H9 (cell line): ENCODE measurements at regions not wholly inside any gene's neighbourhood (a gene's known extent, or its start where the extent isn't known, plus 50 kb on each side); places are given as distances from the start of the nearest gene placed in this dataset.

Source experiments
- DNase-seq: peaks from one replicate; pipeline ENCODE4 v3.0.0-alpha.2; 2017
- H2AFZ ChIP-seq: one replicate; pipeline ENCODE4 v1.6.1; 2013; ENCODE audit warnings: mild to moderate bottlenecking, low read length, control low read depth, moderate library complexity
- H2AK5ac ChIP-seq: 2 replicates; pipeline ENCODE4 v1.6.1; 2013; ENCODE audit warnings: low read length, control low read depth, mixed read lengths; ENCODE audit not compliant: insufficient read length
- H2BK120ac ChIP-seq: one replicate; pipeline ENCODE4 v1.6.1; 2013; ENCODE audit warnings: low read depth, mild to moderate bottlenecking, low read length, control low read depth, inconsistent platforms; ENCODE audit not compliant: poor library complexity, severe bottlenecking
- H2BK12ac ChIP-seq: 2 replicates; pipeline ENCODE4 v1.6.1; 2013; ENCODE audit warnings: low read length, control low read depth, mixed read lengths, low read depth; ENCODE audit not compliant: insufficient read length
- H2BK15ac ChIP-seq: 2 replicates; pipeline ENCODE4 v1.6.1; 2013; ENCODE audit warnings: low read depth, low read length, control low read depth
- H2BK20ac ChIP-seq: one replicate; pipeline ENCODE4 v1.6.1; 2013; ENCODE audit warnings: low read depth, mild to moderate bottlenecking, low read length, control low read depth, inconsistent platforms; ENCODE audit not compliant: poor library complexity, severe bottlenecking
- H2BK5ac ChIP-seq: 2 replicates; pipeline ENCODE4 v1.6.1; 2013; ENCODE audit warnings: low read length, control low read depth, mixed read lengths; ENCODE audit not compliant: insufficient read length
- H3K14ac ChIP-seq: 2 replicates; pipeline ENCODE4 v1.6.1; 2013; ENCODE audit warnings: low read length, control low read depth; ENCODE audit not compliant: insufficient read depth
- H3K18ac ChIP-seq: 2 replicates; pipeline ENCODE4 v1.6.1; 2013; ENCODE audit warnings: low read depth, mild to moderate bottlenecking, mixed read lengths, low read length, control low read depth; ENCODE audit not compliant: insufficient read length
- H3K23ac ChIP-seq: 2 replicates; pipeline ENCODE4 v1.6.1; 2013; ENCODE audit warnings: low read length, control low read depth, mixed read lengths, low read depth; ENCODE audit not compliant: insufficient read length
- H3K23me2 ChIP-seq: 2 replicates; pipeline ENCODE4 v1.6.1; 2013; ENCODE audit warnings: low read depth, mild to moderate bottlenecking, mixed read lengths, low read length, control low read depth; ENCODE audit not compliant: insufficient read length, poor library complexity, severe bottlenecking
- H3K27ac ChIP-seq: 2 replicates; pipeline ENCODE4 v1.5.1; 2013; ENCODE audit warnings: low read length, control low read depth, mixed read lengths, low read depth; ENCODE audit not compliant: insufficient read length
- H3K27me3 ChIP-seq: 2 replicates; pipeline ENCODE4 v1.6.1; 2013; ENCODE audit warnings: low read length, control low read depth, inconsistent platforms; ENCODE audit not compliant: insufficient read depth
- H3K4ac ChIP-seq: 2 replicates; pipeline ENCODE4 v1.6.1; 2013; ENCODE audit warnings: low read depth, mild to moderate bottlenecking, control low read depth, inconsistent platforms, low read length, moderate library complexity
- H3K4me1 ChIP-seq: 2 replicates; pipeline ENCODE4 v1.6.1; 2013; ENCODE audit warnings: low read length, control low read depth, inconsistent platforms; ENCODE audit not compliant: insufficient read depth
- H3K4me2 ChIP-seq: 2 replicates; pipeline ENCODE4 v1.6.1; 2013; ENCODE audit warnings: low read length, control low read depth, mixed read lengths; ENCODE audit not compliant: insufficient read length, insufficient read depth
- H3K56ac ChIP-seq: 2 replicates; pipeline ENCODE4 v1.6.1; 2013; ENCODE audit warnings: low read depth, mild to moderate bottlenecking, mixed read lengths, low read length, control low read depth; ENCODE audit not compliant: insufficient read length
- H3K79me1 ChIP-seq: 2 replicates; pipeline ENCODE4 v1.6.1; 2013; ENCODE audit warnings: low read depth, mild to moderate bottlenecking, moderate library complexity, low read length, control low read depth, inconsistent platforms; ENCODE audit not compliant: insufficient read depth, poor library complexity, severe bottlenecking
- H3K79me2 ChIP-seq: 2 replicates; pipeline ENCODE4 v1.6.1; 2013; ENCODE audit warnings: low read length, control low read depth, inconsistent platforms; ENCODE audit not compliant: insufficient read depth
- H3K9ac ChIP-seq: 2 replicates; pipeline ENCODE4 v1.6.1; 2013; ENCODE audit warnings: low read length, control low read depth, mixed read lengths; ENCODE audit not compliant: insufficient read length; ENCODE audit errors: extremely low read depth
- H3K9me3 ChIP-seq: one replicate; pipeline ENCODE4 v1.6.1; 2013; ENCODE audit warnings: low read depth, low read length, inconsistent platforms; ENCODE audit not compliant: control insufficient read depth
- H3T11ph ChIP-seq: one replicate; pipeline ENCODE4 v1.6.1; 2013; ENCODE audit warnings: mild to moderate bottlenecking, low read length, control low read depth, inconsistent platforms
- H4K20me1 ChIP-seq: one replicate; pipeline ENCODE4 v1.6.1; 2013; ENCODE audit not compliant: control insufficient read depth, insufficient read length, insufficient read depth
- H4K5ac ChIP-seq: 2 replicates; pipeline ENCODE4 v1.6.1; 2013; ENCODE audit warnings: low read depth, mild to moderate bottlenecking, mixed read lengths, low read length, control low read depth; ENCODE audit not compliant: insufficient read length
- H4K8ac ChIP-seq: replicated peaks from 2 replicates; pipeline ENCODE4 v1.6.1; 2013; ENCODE audit warnings: low read length, control low read depth, mixed read lengths, low read depth; ENCODE audit not compliant: insufficient read length
- H4K91ac ChIP-seq: 2 replicates; pipeline ENCODE4 v1.6.1; 2013; ENCODE audit warnings: low read depth, mild to moderate bottlenecking, moderate library complexity, mixed read lengths, low read length, control low read depth; ENCODE audit not compliant: insufficient read length
- H3K27ac Mint-ChIP-seq, 3 experiments: 2 replicates in 2 of 3; 3 replicates in 1 of 3; pipeline ENCODE4 v1.8.0; 2020 to 2021; ENCODE audit warnings: mixed read lengths in 3 of 3, mild to moderate bottlenecking in 1 of 3, moderate library complexity in 1 of 3
- H3K27me3 Mint-ChIP-seq: 2 replicates; pipeline ENCODE4 v1.8.0; 2021; ENCODE audit warnings: low read depth, mild to moderate bottlenecking, moderate library complexity, mixed read lengths
- H3K36me3 Mint-ChIP-seq, 3 experiments: 2 replicates in 2 of 3; 3 replicates in 1 of 3; pipeline ENCODE4 v1.8.0; 2020 to 2021; ENCODE audit warnings: low read depth in 3 of 3, mixed read lengths in 3 of 3; ENCODE audit not compliant: insufficient read depth in 1 of 3
- H3K4me1 Mint-ChIP-seq, 2 experiments: 2 replicates each; pipeline ENCODE4 v1.8.0; 2020; ENCODE audit warnings: mixed read lengths in 2 of 2
- H3K4me3 Mint-ChIP-seq, 2 experiments: 2 replicates in 1 of 2; 3 replicates in 1 of 2; pipeline ENCODE4 v1.8.0; 2020 to 2021; ENCODE audit warnings: mild to moderate bottlenecking in 2 of 2, mixed read lengths in 2 of 2, moderate library complexity in 1 of 2
- H3K9me3 Mint-ChIP-seq, 2 experiments: 2 replicates in 1 of 2; 3 replicates in 1 of 2; pipeline ENCODE4 v1.8.0; 2020; ENCODE audit warnings: mild to moderate bottlenecking in 2 of 2, mixed read lengths in 2 of 2, moderate library complexity in 1 of 2
- CTCF ChIP-seq: fragments of 200-600 bp; sonication (generic); conservative IDR thresholded peaks from 3 replicates; pipeline ENCODE4 v1.8.0; 2021; ENCODE audit warnings: antibody characterized with exemption, mild to moderate bottlenecking
- WGBS: extraction: QIAGEN DNeasy Blood & Tissue Kit; methylation state at CpG from one replicate; pipeline ENCODE4 v1.1.7; 2013; ENCODE audit warnings: missing lambda C conversion rate, low lambda C conversion rate, mixed read lengths; ENCODE audit not compliant: insufficient read length; ENCODE audit errors: extremely low coverage; 5-methylcytosine and 5-hydroxymethylcytosine counted together

GRCh38 chr15:87707071-87707470, 549.5 kb downstream of the NTRK3 start:
- H3K79me1 ChIP-seq = no peaks in the 10 kb centered on the region
- H4K8ac ChIP-seq = no peak overlapping the region
- no CpG with 5 or more reads among the region's 5 CpGs for WGBS
- no peak overlapping the region for H3K23ac ChIP-seq
- no peak overlapping the region for H2AK5ac ChIP-seq
- peaks cover 12% of the 10 kb centered on the region in 2 experiments for H3K4me1 Mint-ChIP-seq
- H4K91ac ChIP-seq = no peak overlapping the region
- no peak overlapping the region for H2AFZ ChIP-seq
- H3K27ac ChIP-seq = no peak overlapping the region
- no peak overlapping the region for H4K5ac ChIP-seq
- no peak overlapping the region for H3K4me2 ChIP-seq
- no peak overlapping the region for H3K56ac ChIP-seq
- no peaks in the 10 kb centered on the region for H3K27me3 Mint-ChIP-seq
- no peak overlapping the region for H3T11ph ChIP-seq
- H3K4ac ChIP-seq = no peak overlapping the region
- TF ChIP-seq CTCF = no peak
- H2BK120ac ChIP-seq = no peak overlapping the region
- H2BK20ac ChIP-seq = no peak overlapping the region
- no peak overlapping the region for H2BK12ac ChIP-seq
- no peaks in the 10 kb centered on the region for H3K9me3 ChIP-seq
- DNase-seq = no peak
- H3K14ac ChIP-seq = no peak overlapping the region
- H3K27me3 ChIP-seq = no peaks in the 10 kb centered on the region
- no peaks in the 10 kb centered on the region for H3K23me2 ChIP-seq
- no peak overlapping the region for H2BK15ac ChIP-seq
- no peak overlapping the region for H3K4me3 Mint-ChIP-seq
- no peaks in the 10 kb centered on the region for H4K20me1 ChIP-seq
- no peaks in the 10 kb centered on the region; the same call in 1 of the 2 replicates for H3K4me1 ChIP-seq
- no peaks in the 10 kb centered on the region for H3K9me3 Mint-ChIP-seq
- no peak overlapping the region for H3K9ac ChIP-seq
- no peaks in the 10 kb centered on the region for H3K36me3 Mint-ChIP-seq
- no peak overlapping the region for H2BK5ac ChIP-seq
- H3K27ac Mint-ChIP-seq = no peak overlapping the region
- H3K79me2 ChIP-seq = no peaks in the 10 kb centered on the region
- H3K18ac ChIP-seq = no peak overlapping the region
